Neural progenitor cell (in vitro differentiated cells): ENCODE measurements at regions not wholly inside any gene's neighbourhood (a gene's known extent, or its start where the extent isn't known, plus 50 kb on each side); places are given as distances from the start of the nearest gene placed in this dataset.

Experiments used
- EZH2 ChIP-seq: fragments of 200-600 bp; sonication (generic); IDR thresholded peaks from 2 replicates; pipeline ENCODE4 v1.6.1; 2017; ENCODE audit warnings: antibody characterized with exemption, mild to moderate bottlenecking, moderate library complexity
- TF ChIP-seq, protein P1 (sequence below): fragments of 200-600 bp; sonication (generic); IDR thresholded peaks from 2 replicates; pipeline ENCODE4 v1.5.1; 2017; ENCODE audit warnings: antibody characterized with exemption, mild to moderate bottlenecking

DNA sequence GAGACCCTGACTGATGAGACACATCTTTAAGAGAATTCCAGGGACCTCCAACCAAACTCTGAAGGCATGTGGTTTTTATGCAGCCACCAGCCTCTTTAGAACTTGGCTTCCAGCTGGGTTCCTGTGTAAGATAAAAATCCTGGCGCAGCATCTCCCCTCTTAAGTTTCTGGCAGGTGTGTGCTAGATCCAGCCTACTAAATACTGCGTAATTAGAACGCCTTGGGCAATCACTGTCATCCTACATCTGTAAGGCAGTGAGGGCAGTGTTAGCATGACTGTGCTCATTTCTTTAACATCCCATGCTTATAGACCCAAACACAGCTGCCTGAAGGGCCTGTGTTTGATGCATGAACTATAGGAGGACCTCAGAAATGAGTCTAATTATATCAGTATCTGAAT is 173.5 kb upstream of the OBI1 start:
- TF ChIP-seq, protein P1, sequence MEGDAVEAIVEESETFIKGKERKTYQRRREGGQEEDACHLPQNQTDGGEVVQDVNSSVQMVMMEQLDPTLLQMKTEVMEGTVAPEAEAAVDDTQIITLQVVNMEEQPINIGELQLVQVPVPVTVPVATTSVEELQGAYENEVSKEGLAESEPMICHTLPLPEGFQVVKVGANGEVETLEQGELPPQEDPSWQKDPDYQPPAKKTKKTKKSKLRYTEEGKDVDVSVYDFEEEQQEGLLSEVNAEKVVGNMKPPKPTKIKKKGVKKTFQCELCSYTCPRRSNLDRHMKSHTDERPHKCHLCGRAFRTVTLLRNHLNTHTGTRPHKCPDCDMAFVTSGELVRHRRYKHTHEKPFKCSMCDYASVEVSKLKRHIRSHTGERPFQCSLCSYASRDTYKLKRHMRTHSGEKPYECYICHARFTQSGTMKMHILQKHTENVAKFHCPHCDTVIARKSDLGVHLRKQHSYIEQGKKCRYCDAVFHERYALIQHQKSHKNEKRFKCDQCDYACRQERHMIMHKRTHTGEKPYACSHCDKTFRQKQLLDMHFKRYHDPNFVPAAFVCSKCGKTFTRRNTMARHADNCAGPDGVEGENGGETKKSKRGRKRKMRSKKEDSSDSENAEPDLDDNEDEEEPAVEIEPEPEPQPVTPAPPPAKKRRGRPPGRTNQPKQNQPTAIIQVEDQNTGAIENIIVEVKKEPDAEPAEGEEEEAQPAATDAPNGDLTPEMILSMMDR, result no peak
- no peak for TF ChIP-seq EZH2
